Peyer's patch (tissue), 4 donors: ENCODE measurements at regions not wholly inside any gene's neighbourhood (a gene's known extent, or its start where the extent isn't known, plus 50 kb on each side); places are given as distances from the start of the nearest gene placed in this dataset.

Experiments used
- DNase-seq, 3 donors: peaks; one replicate each; pipeline ENCODE4 v3.0.0-alpha.2; 2017 to 2019
- H3K27ac ChIP-seq, 4 donors: fragments of 200-600 bp; sonication (generic); one replicate each; pipeline ENCODE4 v1.5.1; 2016 to 2019
- H3K27me3 ChIP-seq, 2 donors: fragments of 200-600 bp; sonication (generic); one replicate each; pipeline ENCODE4 v1.5.1; 2019
- H3K36me3 ChIP-seq, 3 donors: fragments of 200-600 bp; sonication (generic); one replicate each; pipeline ENCODE4 v1.5.1; 2016 to 2019
- H3K4me1 ChIP-seq, 4 donors: fragments of 200-600 bp; sonication (generic); one replicate each; pipeline ENCODE4 v1.5.1; 2016 to 2019
- H3K4me3 ChIP-seq, 4 donors: fragments of 200-600 bp; sonication (generic); 1 replicate in 3 of 4; 2 replicates in 1 of 4; pipeline ENCODE4 v1.5.1; 2016 to 2019; ENCODE audit warnings: mild to moderate bottlenecking in 1 of 4
- H3K9me3 ChIP-seq, 4 donors: fragments of 200-600 bp; sonication (generic); one replicate each; pipeline ENCODE4 v1.5.1; 2016 to 2019; ENCODE audit warnings: mild to moderate bottlenecking in 1 of 4
- CTCF ChIP-seq, 6 experiments: fragments of 450-650 bp in 4 of 6; fragments of 200-600 bp in 2 of 6; sonication (generic) in 1 of 6; IDR thresholded peaks; one replicate each; pipeline ENCODE4 v1.5.1; 2017 to 2019; ENCODE audit warnings: antibody characterized with exemption in 6 of 6, mild to moderate bottlenecking in 3 of 6, moderate library complexity in 1 of 6
- POLR2A ChIP-seq, 2 donors: fragments of 450-650 bp; IDR thresholded peaks; one replicate each; pipeline ENCODE4 v1.5.1; 2017; ENCODE audit warnings: antibody characterized with exemption in 2 of 2, mild to moderate bottlenecking in 2 of 2, moderate library complexity in 2 of 2

DNA sequence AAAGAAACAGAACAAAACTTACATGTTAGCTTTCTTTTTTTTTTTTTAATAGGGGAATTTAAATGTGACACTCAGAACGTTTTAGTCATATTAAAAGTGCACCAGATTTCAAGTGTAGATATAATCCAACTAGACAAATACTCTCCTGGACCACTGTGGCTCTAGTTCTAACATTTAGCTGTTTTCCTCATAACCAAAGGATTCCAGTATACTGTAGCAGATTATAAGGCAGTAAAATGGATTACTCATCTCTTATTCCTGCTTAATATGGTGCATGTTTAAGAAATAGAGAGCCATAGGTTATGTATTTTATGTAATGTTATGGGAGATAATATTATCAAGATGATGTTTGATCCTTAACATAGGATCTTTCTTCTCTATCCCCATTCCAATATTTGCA is 1339.5 kb upstream of the AGA start:
- no peak overlapping the region for H3K27ac ChIP-seq
- DNase-seq: no peak
- no peak for TF ChIP-seq CTCF (IDR thresholded peaks at IDR 0.05)
- TF ChIP-seq POLR2A (IDR thresholded peaks at IDR 0.05): no peak
- H3K27me3 ChIP-seq: no peaks in the 10 kb centered on the region
- no peak overlapping the region for H3K4me3 ChIP-seq
- no peaks in the 10 kb centered on the region for H3K4me1 ChIP-seq
- no peaks in the 10 kb centered on the region for H3K9me3 ChIP-seq
- no peaks in the 10 kb centered on the region for H3K36me3 ChIP-seq

DNA sequence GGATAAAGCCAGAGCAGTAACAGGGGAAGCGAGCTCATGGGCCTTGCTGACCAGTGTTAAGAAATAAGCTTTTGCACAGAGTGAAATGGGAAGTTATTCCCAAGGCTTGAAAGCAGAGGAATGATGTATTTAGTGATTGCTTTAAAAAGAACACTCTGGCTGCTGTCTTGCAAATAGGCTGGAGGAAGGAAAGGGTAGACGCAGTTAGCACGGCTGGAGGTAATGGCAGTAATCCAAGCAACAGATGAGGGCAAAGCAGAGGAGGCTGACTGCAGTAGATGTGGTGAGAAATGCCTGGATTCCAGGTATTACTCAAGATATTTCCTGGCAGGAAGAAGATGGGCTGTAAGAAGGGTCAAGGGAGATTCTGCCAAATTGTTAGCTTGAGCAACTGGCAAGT is 1342.3 kb upstream of the AGA start:
- H3K27me3 ChIP-seq: no peaks in the 10 kb centered on the region
- no peak for TF ChIP-seq CTCF (IDR thresholded peaks at IDR 0.05)
- TF ChIP-seq POLR2A (IDR thresholded peaks at IDR 0.05): no peak
- DNase-seq: no peak

GRCh38 chr4:178789279-178789678 is 1347.0 kb upstream of the AGA start:
- Histone ChIP-seq H3K4me1 (no peaks in the 10 kb centered on the region), H3K27ac (no peak overlapping the region), H3K36me3 (no peaks in the 10 kb centered on the region), H3K9me3 (no peaks in the 10 kb centered on the region), H3K27me3 (no peaks in the 10 kb centered on the region), H3K4me3 (no peak overlapping the region)
- no peak for DNase-seq
- no peak for TF ChIP-seq CTCF (IDR thresholded peaks at IDR 0.05)
- no peak for TF ChIP-seq POLR2A (IDR thresholded peaks at IDR 0.05)

More for the DNA sequence above, 1342.3 kb upstream of the AGA start:
- Histone ChIP-seq H3K4me1 (no peaks in the 10 kb centered on the region), H3K36me3 (no peaks in the 10 kb centered on the region), H3K4me3 (no peak overlapping the region), H3K9me3 (no peaks in the 10 kb centered on the region), H3K27ac (no peak overlapping the region)

DNA sequence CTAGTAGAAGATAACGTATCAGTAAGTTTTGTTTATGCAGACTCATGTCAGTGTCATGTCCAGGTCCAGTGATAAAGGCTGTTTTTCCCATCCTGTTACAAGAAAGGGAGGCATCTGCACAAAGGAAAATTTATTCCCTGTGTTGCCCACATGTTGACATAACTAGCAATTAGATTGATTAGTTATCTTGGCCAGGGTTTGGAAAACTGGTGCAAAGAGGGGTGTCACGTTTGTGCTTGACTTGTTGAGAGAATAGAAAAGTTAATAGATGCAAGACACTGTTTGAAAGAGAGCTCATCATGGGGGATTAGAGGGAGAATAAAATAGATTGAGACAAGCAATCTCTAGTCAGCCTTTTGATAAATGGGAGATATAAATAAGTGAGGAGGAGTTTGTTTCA is 1357.0 kb upstream of the AGA start:
- Histone ChIP-seq H3K9me3 (no peaks in the 10 kb centered on the region), H3K4me3 (no peak overlapping the region), H3K36me3 (no peaks in the 10 kb centered on the region), H3K4me1 (no peaks in the 10 kb centered on the region), H3K27me3 (no peaks in the 10 kb centered on the region), H3K27ac (no peak overlapping the region)
- no peak for TF ChIP-seq CTCF (IDR thresholded peaks at IDR 0.05)
- TF ChIP-seq POLR2A (IDR thresholded peaks at IDR 0.05): no peak
- DNase-seq: no peak

DNA sequence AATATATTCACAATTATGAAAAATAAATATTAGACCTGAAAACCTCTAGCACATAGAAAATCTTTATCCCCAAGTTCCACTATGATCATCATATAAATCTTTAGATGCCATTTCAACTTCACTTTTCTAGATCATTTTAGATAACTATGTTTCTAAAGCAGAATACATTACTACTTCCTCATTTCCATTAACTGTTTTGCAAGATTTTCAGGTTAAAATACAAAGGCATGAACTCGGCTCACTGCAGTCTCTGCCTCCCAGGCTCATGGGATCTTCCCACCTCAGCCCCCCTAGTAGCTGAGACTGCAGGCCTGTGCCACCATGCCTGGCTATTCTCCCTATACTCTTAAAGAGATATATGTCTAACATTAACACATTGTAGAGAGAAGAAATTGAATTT is 1365.9 kb upstream of the AGA start:
- H3K27me3 ChIP-seq: no peaks in the 10 kb centered on the region
- no peaks in the 10 kb centered on the region for H3K36me3 ChIP-seq
- no peaks in the 10 kb centered on the region for H3K4me1 ChIP-seq
- no peak overlapping the region for H3K27ac ChIP-seq
- H3K9me3 ChIP-seq: no peaks in the 10 kb centered on the region
- TF ChIP-seq POLR2A (IDR thresholded peaks at IDR 0.05) (no peak), CTCF (IDR thresholded peaks at IDR 0.05) (no peak)
- H3K4me3 ChIP-seq: no peak overlapping the region
- DNase-seq: no peak

- Histone ChIP-seq H3K4me1 (no peaks in the 10 kb centered on the region), H3K27me3 (no peaks in the 10 kb centered on the region), H3K36me3 (no peaks in the 10 kb centered on the region), H3K27ac (no peak overlapping the region), H3K4me3 (no peak overlapping the region), H3K9me3 (no peaks in the 10 kb centered on the region)
- no peak for DNase-seq
- TF ChIP-seq POLR2A (IDR thresholded peaks at IDR 0.05): no peak
- no peak for TF ChIP-seq CTCF (IDR thresholded peaks at IDR 0.05)
These were observed 1367.7 kb upstream of the AGA start for GRCh38 chr4:178809921-178810320.
